Neuron (in vitro differentiated cells): ENCODE measurements at regions not wholly inside any gene's neighbourhood (a gene's known extent, or its start where the extent isn't known, plus 50 kb on each side); places are given as distances from the start of the nearest gene placed in this dataset.
A peak's percentile ranks its signal among the peaks of the same experiment; 100 is the strongest.

Experiments used
- H2AFZ ChIP-seq: one replicate; pipeline ENCODE4 v1.6.1; 2013; ENCODE audit warnings: low read depth, mild to moderate bottlenecking, inconsistent platforms, low read length, moderate library complexity
- H3K27me3 ChIP-seq: one replicate; pipeline ENCODE4 v1.6.1; 2013; ENCODE audit warnings: low read length; ENCODE audit not compliant: insufficient read depth
- H3K36me3 ChIP-seq: one replicate; pipeline ENCODE4 v1.6.1; 2013; ENCODE audit warnings: low read length; ENCODE audit not compliant: insufficient read depth
- H3K4me1 ChIP-seq: one replicate; pipeline ENCODE4 v1.6.1; 2013; ENCODE audit warnings: low read length; ENCODE audit not compliant: insufficient read depth
- H3K4me3 ChIP-seq: 2 replicates; pipeline ENCODE4 v1.5.1; 2013; ENCODE audit warnings: mild to moderate bottlenecking, low read length, moderate library complexity
- H3K9me3 ChIP-seq: one replicate; pipeline ENCODE4 v1.6.1; 2013; ENCODE audit warnings: low read length

DNA sequence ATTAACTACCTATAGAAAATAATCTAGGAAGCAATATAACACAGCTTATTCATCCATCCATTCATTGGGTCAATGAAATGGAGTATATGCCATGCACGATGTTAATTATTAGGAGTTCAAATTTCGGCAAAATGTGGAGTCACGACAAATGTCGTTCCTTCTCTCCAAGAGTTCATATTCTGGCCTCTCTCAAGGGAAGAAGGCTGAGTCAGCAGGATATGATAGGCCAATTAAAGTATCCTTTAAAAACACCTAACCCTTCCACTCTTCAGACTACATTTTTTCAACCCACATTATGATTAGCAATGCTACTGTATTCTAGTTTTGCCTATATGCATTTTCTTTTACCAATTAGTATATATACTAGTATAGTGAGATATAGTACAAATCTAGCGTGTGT, 163.1 kb downstream of the LARP7 start:
- no peak overlapping the region for H3K4me3 ChIP-seq
- no peaks in the 10 kb centered on the region for H3K36me3 ChIP-seq
- no peaks in the 10 kb centered on the region for H3K27me3 ChIP-seq
- no peak overlapping the region for H2AFZ ChIP-seq
- H3K4me1 ChIP-seq, result no peaks in the 10 kb centered on the region
- no peaks in the 10 kb centered on the region for H3K9me3 ChIP-seq

GRCh38 chr4:112801341-112801740, 164.4 kb downstream of the LARP7 start:
- H3K4me3 ChIP-seq, result no peak overlapping the region
- H3K36me3 ChIP-seq, result no peaks in the 10 kb centered on the region
- no peaks in the 10 kb centered on the region for H3K4me1 ChIP-seq
- H3K9me3 ChIP-seq, result no peaks in the 10 kb centered on the region
- no peaks in the 10 kb centered on the region for H3K27me3 ChIP-seq
- H2AFZ ChIP-seq, result no peak overlapping the region

DNA sequence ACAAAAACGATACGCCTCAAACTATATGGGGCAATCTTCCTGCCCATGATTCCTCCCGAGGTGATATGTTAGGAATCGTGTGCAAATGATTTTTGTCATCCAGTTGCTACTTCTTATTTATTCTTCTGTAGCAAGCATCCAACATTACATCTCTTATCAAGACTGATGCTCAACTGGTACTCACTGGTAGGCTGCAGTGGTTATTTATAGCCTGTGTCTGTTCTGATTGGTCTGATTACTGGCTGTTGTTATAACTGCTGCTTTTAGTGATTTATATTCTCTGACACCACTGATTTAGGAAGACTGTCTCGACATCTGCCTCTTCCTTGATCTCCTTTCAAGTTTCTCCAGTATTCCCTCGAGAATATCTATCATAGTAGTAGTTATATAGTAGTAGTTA, 165.8 kb downstream of the LARP7 start:
- no peaks in the 10 kb centered on the region for H3K4me1 ChIP-seq
- no peak overlapping the region for H2AFZ ChIP-seq
- H3K27me3 ChIP-seq, result no peaks in the 10 kb centered on the region
- no peaks in the 10 kb centered on the region for H3K36me3 ChIP-seq
- H3K9me3 ChIP-seq, result no peaks in the 10 kb centered on the region
- H3K4me3 ChIP-seq, result no peak overlapping the region

DNA sequence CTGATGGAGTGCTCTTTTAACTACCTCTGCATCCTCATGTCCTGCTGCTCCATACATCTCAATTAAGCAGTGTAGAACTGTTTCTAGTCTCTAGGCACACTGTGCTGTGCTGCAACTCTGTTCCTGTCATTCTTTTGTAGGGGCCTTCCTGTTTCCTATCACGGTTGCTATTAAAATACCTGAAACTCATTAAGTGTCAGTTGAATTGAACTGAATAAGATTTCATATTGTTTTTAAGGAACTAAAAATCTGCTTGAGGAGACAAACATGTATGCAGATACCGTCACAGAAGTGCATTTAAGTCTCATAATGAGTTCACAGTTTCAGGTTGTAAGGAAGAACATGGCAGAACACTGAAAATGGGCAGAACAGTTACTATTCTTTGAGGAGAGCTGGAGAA, 170.1 kb downstream of the LARP7 start:
- H3K9me3 ChIP-seq, result no peaks in the 10 kb centered on the region
- no peak overlapping the region for H3K4me3 ChIP-seq
- no peak overlapping the region for H2AFZ ChIP-seq
- H3K27me3 ChIP-seq, result no peaks in the 10 kb centered on the region
- no peaks in the 10 kb centered on the region for H3K4me1 ChIP-seq
- no peaks in the 10 kb centered on the region for H3K36me3 ChIP-seq

DNA sequence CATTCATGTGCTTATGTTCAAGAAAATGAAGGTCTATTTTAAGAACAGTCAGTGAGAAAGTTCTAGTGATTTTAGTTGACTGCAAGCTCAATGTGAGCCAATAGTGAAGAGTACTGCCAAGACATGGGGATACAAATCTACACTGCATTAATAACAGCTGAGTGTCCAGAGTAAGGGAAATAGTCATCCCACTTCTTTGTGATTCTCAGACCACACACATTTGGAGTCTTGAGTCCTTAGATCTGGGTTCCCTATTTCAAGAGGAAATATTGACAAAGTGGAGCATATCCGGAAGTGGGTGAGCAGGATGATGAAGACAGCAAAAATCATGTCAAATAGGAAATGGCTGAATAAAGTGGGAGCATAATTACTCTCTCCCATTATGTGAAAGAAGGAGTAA, 171.1 kb downstream of the LARP7 start:
- no peaks in the 10 kb centered on the region for H3K36me3 ChIP-seq
- H3K4me3 ChIP-seq, result no peak overlapping the region
- no peaks in the 10 kb centered on the region for H3K9me3 ChIP-seq
- no peaks in the 10 kb centered on the region for H3K27me3 ChIP-seq
- no peak overlapping the region for H2AFZ ChIP-seq
- H3K4me1 ChIP-seq, result no peaks in the 10 kb centered on the region

DNA sequence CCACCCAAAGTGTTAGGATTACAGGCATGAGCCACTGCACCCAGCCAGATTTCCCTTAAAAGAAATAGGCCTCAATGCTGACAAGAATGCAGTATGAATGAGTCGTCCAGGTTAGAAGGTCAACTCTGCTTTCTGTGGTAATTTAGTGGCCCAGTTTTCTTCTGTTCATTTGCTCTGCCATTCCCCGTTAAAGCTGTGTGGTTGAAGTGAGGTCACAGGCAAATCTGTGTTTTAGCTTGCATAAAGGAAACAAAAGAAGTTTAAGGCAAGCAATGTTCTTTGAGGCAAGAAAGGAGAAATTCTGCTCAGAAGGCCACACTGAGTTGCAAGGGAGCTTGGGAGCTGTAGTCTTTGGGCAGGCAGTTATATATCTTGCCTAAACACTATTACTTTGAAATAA, 176.8 kb downstream of the LARP7 start:
- H3K36me3 ChIP-seq, result no peaks in the 10 kb centered on the region

DNA sequence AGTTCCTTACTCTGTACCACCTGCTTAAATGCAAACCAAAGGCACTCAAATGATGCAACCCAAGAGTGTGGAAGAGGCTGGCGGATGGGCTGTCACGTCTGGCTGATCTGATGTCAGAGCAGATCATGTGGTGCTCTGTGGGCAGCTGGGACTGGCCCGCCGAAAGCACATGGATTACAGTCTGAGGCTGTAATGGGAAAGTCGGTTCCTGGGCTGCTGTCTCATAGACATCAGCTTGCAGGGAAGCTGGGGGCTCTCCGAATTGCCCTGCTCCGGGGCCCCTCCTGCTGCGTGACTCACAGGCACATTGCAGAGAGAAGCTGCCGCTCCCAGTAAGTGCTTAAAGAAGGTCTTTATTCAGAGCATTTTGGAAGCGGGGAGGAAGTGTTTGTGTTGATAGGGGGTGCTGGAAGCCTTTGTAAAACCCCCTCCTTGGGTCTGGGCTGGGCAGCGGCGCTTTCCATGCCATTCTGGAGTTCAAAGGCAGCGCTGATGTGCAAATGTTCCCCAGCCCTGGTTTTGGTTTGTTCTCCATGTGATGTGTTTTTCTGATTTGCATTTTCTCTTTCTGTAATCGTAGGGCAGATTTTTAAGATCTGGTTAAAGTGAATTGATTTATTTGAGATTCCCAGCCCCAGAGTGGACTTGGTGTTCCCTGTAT, 181.1 kb downstream of the LARP7 start:
- Histone ChIP-seq H3K4me1 (peaks cover 17% of the 10 kb centered on the region), H2AFZ (peak overlapping the region; percentile 94), H3K4me3 (peak overlapping the region; percentile 81), H3K9me3 (no peaks in the 10 kb centered on the region), H3K36me3 (no peaks in the 10 kb centered on the region), H3K27me3 (no peaks in the 10 kb centered on the region)

More for the DNA sequence above, 176.8 kb downstream of the LARP7 start:
- Histone ChIP-seq H2AFZ (peak overlapping the region; percentile 76), H3K27me3 (no peaks in the 10 kb centered on the region), H3K9me3 (no peaks in the 10 kb centered on the region), H3K4me3 (peak overlapping the region; percentile 12), H3K4me1 (peaks cover 13% of the 10 kb centered on the region)

- H3K4me3 ChIP-seq, result peak overlapping the region; percentile 81
- peak overlapping the region; percentile 94 for H2AFZ ChIP-seq
- H3K27me3 ChIP-seq, result no peaks in the 10 kb centered on the region
- H3K9me3 ChIP-seq, result no peaks in the 10 kb centered on the region
- peaks cover 16% of the 10 kb centered on the region for H3K4me1 ChIP-seq
- H3K36me3 ChIP-seq, result no peaks in the 10 kb centered on the region
Measured at GRCh38 chr4:112818594-112818965, 181.6 kb downstream of the LARP7 start.

- Histone ChIP-seq H3K4me1 (peaks cover 9% of the 10 kb centered on the region), H3K9me3 (no peaks in the 10 kb centered on the region), H2AFZ (no peak overlapping the region), H3K36me3 (no peaks in the 10 kb centered on the region), H3K4me3 (no peak overlapping the region), H3K27me3 (no peaks in the 10 kb centered on the region)
Measured at GRCh38 chr4:112819729-112820128, 182.8 kb downstream of the LARP7 start.

GRCh38 chr4:112823156-112823555, 186.2 kb downstream of the LARP7 start:
- Histone ChIP-seq H2AFZ (no peak overlapping the region), H3K4me3 (no peak overlapping the region), H3K36me3 (no peaks in the 10 kb centered on the region), H3K27me3 (no peaks in the 10 kb centered on the region), H3K4me1 (peaks cover 18% of the 10 kb centered on the region), H3K9me3 (no peaks in the 10 kb centered on the region)

GRCh38 chr4:112823606-112824005, 186.7 kb downstream of the LARP7 start:
- Histone ChIP-seq H2AFZ (no peak overlapping the region), H3K4me1 (peaks cover 15% of the 10 kb centered on the region), H3K36me3 (no peaks in the 10 kb centered on the region), H3K27me3 (no peaks in the 10 kb centered on the region), H3K4me3 (no peak overlapping the region), H3K9me3 (no peaks in the 10 kb centered on the region)

GRCh38 chr4:112830753-112831386, 193.9 kb downstream of the LARP7 start:
- Histone ChIP-seq H3K4me1 (peaks cover 9% of the 10 kb centered on the region), H3K27me3 (no peaks in the 10 kb centered on the region), H3K9me3 (no peaks in the 10 kb centered on the region), H2AFZ (no peak overlapping the region), H3K4me3 (no peak overlapping the region), H3K36me3 (no peaks in the 10 kb centered on the region)

- Histone ChIP-seq H3K9me3 (peaks cover 7% of the 10 kb centered on the region), H2AFZ (no peak overlapping the region), H3K27me3 (no peaks in the 10 kb centered on the region), H3K36me3 (no peaks in the 10 kb centered on the region), H3K4me1 (no peaks in the 10 kb centered on the region), H3K4me3 (no peak overlapping the region)
Measured at GRCh38 chr4:112832493-112832892, 195.6 kb downstream of the LARP7 start.

GRCh38 chr4:112836895-112837294, 200.0 kb downstream of the LARP7 start:
- Histone ChIP-seq H3K27me3 (no peaks in the 10 kb centered on the region), H3K4me3 (no peak overlapping the region), H3K4me1 (no peaks in the 10 kb centered on the region), H2AFZ (no peak overlapping the region), H3K36me3 (no peaks in the 10 kb centered on the region), H3K9me3 (peaks cover 8% of the 10 kb centered on the region)
